Stimulated activated CD4-positive, alpha-beta T cell treated with anti-CD3 and anti-CD28 coated beads, Interleukin-12 subunit alpha, Interleukin-12 subunit beta, amount 100 ng/mL, for 24 hours (primary cell): ENCODE measurements at regions not wholly inside any gene's neighbourhood (a gene's known extent, or its start where the extent isn't known, plus 50 kb on each side); places are given as distances from the start of the nearest gene placed in this dataset.
"Not testable (repeated sequence)": the region's sequence is repeated elsewhere in the genome, so short reads cannot be mapped to it uniquely, and the experiment has no call there.

ENCODE experiments used
- DNase-seq, 2 experiments: peaks; one replicate each; pipeline ENCODE4 v3.0.0-alpha.2; 2020; ENCODE audit warnings: low read depth in 2 of 2

- no peak for DNase-seq
Observed at GRCh38 chr3:87581240-87581639, 304.9 kb upstream of the POU1F1 start.

GRCh38 chr3:87576752-87577151 lies 300.4 kb upstream of the POU1F1 start:
- no peak for DNase-seq

- no peak for DNase-seq
Observed at GRCh38 chr3:87575550-87575949, 299.2 kb upstream of the POU1F1 start.

- DNase-seq: no peak
Observed at GRCh38 chr3:87568331-87568730, 291.9 kb upstream of the POU1F1 start.

GRCh38 chr3:87564438-87564837 lies 288.1 kb upstream of the POU1F1 start:
- no peak for DNase-seq

GRCh38 chr3:87563712-87564111 lies 287.3 kb upstream of the POU1F1 start:
- DNase-seq: no peak

GRCh38 chr3:87558492-87558891 lies 282.1 kb upstream of the POU1F1 start:
- no peak for DNase-seq

GRCh38 chr3:87555290-87555689 lies 278.9 kb upstream of the POU1F1 start:
- no peak for DNase-seq

GRCh38 chr3:87553058-87553457 lies 276.7 kb upstream of the POU1F1 start:
- no peak for DNase-seq

- no peak for DNase-seq
Observed at GRCh38 chr3:87550892-87551291, 274.5 kb upstream of the POU1F1 start.

GRCh38 chr3:87549208-87549607 lies 272.8 kb upstream of the POU1F1 start:
- no peak for DNase-seq

- DNase-seq: no peak
Observed at GRCh38 chr3:87548271-87548670, 271.9 kb upstream of the POU1F1 start.

GRCh38 chr3:87546216-87546615 lies 269.8 kb upstream of the POU1F1 start:
- no peak for DNase-seq

- not testable (repeated sequence) for DNase-seq
Observed at GRCh38 chr3:87543408-87543807, 267.0 kb upstream of the POU1F1 start.

- DNase-seq: no peak
Observed at GRCh38 chr3:87541723-87542122, 265.3 kb upstream of the POU1F1 start.

GRCh38 chr3:87538722-87539121 lies 262.3 kb upstream of the POU1F1 start:
- DNase-seq: not testable (repeated sequence)

- DNase-seq: no peak
Observed at GRCh38 chr3:87509401-87509800, 233.0 kb upstream of the POU1F1 start.

GRCh38 chr3:87508921-87509320 lies 232.5 kb upstream of the POU1F1 start:
- no peak for DNase-seq

- no peak for DNase-seq
Observed at GRCh38 chr3:87507753-87508152, 231.4 kb upstream of the POU1F1 start.

GRCh38 chr3:87503900-87504498 lies 227.6 kb upstream of the POU1F1 start:
- no peak for DNase-seq

GRCh38 chr3:87501076-87501475 lies 224.7 kb upstream of the POU1F1 start:
- no peak for DNase-seq

GRCh38 chr3:87498358-87499080 lies 222.1 kb upstream of the POU1F1 start:
- no peak for DNase-seq

- DNase-seq: no peak
Observed at GRCh38 chr3:87495938-87496337, 219.6 kb upstream of the POU1F1 start.

GRCh38 chr3:87494264-87494663 lies 217.9 kb upstream of the POU1F1 start:
- DNase-seq: no peak
